Endodermal cell (in vitro differentiated cells): ENCODE measurements at regions not wholly inside any gene's neighbourhood (a gene's known extent, or its start where the extent isn't known, plus 50 kb on each side); places are given as distances from the start of the nearest gene placed in this dataset.

Experiments used
- DNase-seq: peaks from one replicate; pipeline ENCODE4 v3.0.0-alpha.2; 2017
- H3K27ac ChIP-seq: 2 replicates; pipeline ENCODE4 v1.5.1; 2013; ENCODE audit warnings: mild to moderate bottlenecking, low read depth, low read length, moderate library complexity
- H3K27me3 ChIP-seq: 2 replicates; pipeline ENCODE4 v1.6.1; 2013; ENCODE audit warnings: mild to moderate bottlenecking, low read length, moderate library complexity; ENCODE audit not compliant: insufficient read depth, control insufficient read depth, poor library complexity, severe bottlenecking
- H3K36me3 ChIP-seq: 2 replicates; pipeline ENCODE4 v1.7.0; 2013; ENCODE audit warnings: mild to moderate bottlenecking, low read length, moderate library complexity; ENCODE audit not compliant: control insufficient read depth, insufficient read depth
- H3K4me1 ChIP-seq: one replicate; pipeline ENCODE4 v1.7.0; 2013; ENCODE audit warnings: low read length; ENCODE audit not compliant: control insufficient read depth, insufficient read depth
- H3K4me3 ChIP-seq: 2 replicates; pipeline ENCODE4 v1.5.1; 2013; ENCODE audit warnings: mild to moderate bottlenecking, low read length, moderate library complexity
- H3K9ac ChIP-seq: 2 replicates; pipeline ENCODE4 v1.6.1; 2013; ENCODE audit warnings: mild to moderate bottlenecking, low read length, moderate library complexity; ENCODE audit not compliant: poor library complexity, severe bottlenecking; ENCODE audit errors: extremely low read depth
- H3K9me3 ChIP-seq: 2 replicates; pipeline ENCODE4 v1.6.1; 2013; ENCODE audit warnings: mild to moderate bottlenecking, low read length, moderate library complexity; ENCODE audit not compliant: control insufficient read depth
- H3K27ac Mint-ChIP-seq: 2 replicates; pipeline ENCODE4 v1.8.0; 2020; ENCODE audit warnings: mixed read lengths
- H3K27me3 Mint-ChIP-seq: 2 replicates; pipeline ENCODE4 v1.8.0; 2021; ENCODE audit warnings: mild to moderate bottlenecking, mixed read lengths; ENCODE audit not compliant: insufficient read depth
- H3K36me3 Mint-ChIP-seq: 2 replicates; pipeline ENCODE4 v1.8.0; 2020; ENCODE audit warnings: low read depth, mixed read lengths
- H3K4me1 Mint-ChIP-seq: 2 replicates; pipeline ENCODE4 v1.8.0; 2020; ENCODE audit warnings: mixed read lengths
- H3K4me3 Mint-ChIP-seq: 2 replicates; pipeline ENCODE4 v1.8.0; 2020; ENCODE audit warnings: mild to moderate bottlenecking, moderate library complexity, mixed read lengths
- H3K9me3 Mint-ChIP-seq: 2 replicates; pipeline ENCODE4 v1.8.0; 2020; ENCODE audit warnings: mild to moderate bottlenecking, mixed read lengths
- CTCF ChIP-seq: fragments of 200-600 bp; sonication (generic); conservative IDR thresholded peaks from 2 replicates; pipeline ENCODE4 v1.5.0; 2021; ENCODE audit warnings: antibody characterized with exemption, mild to moderate bottlenecking
- WGBS, 2 experiments: methylation state at CpG; one replicate each; pipeline versions ENCODE4 v1.1.5 to v1.1.7; 2013; ENCODE audit warnings: missing lambda C conversion rate in 2 of 2, mixed read lengths in 1 of 2; ENCODE audit not compliant: insufficient coverage in 1 of 2, insufficient read length in 1 of 2; 5-methylcytosine and 5-hydroxymethylcytosine counted together

GRCh38 chr3:187998611-187999010 lies 155.3 kb upstream of the LPP start:
- H3K4me3 ChIP-seq: no peak overlapping the region
- no peaks in the 10 kb centered on the region for H3K27me3 ChIP-seq
- H3K27me3 Mint-ChIP-seq: peaks cover 4% of the 10 kb centered on the region
- no peak overlapping the region for H3K27ac Mint-ChIP-seq
- WGBS, 2 experiments: 90 to 100% methylated on average over 2 to 3 of the region's 3 CpGs
- H3K27ac ChIP-seq: no peak overlapping the region
- peaks cover 16% of the 10 kb centered on the region for H3K4me1 Mint-ChIP-seq
- no peak for DNase-seq
- no peaks in the 10 kb centered on the region for H3K9me3 Mint-ChIP-seq
- H3K36me3 Mint-ChIP-seq: no peaks in the 10 kb centered on the region
- peaks cover 3% of the 10 kb centered on the region for H3K4me1 ChIP-seq
- no peak overlapping the region for H3K4me3 Mint-ChIP-seq
- no peaks in the 10 kb centered on the region for H3K36me3 ChIP-seq
- TF ChIP-seq CTCF: no peak
- no peaks in the 10 kb centered on the region for H3K9me3 ChIP-seq
- H3K9ac ChIP-seq: no peak overlapping the region

- H3K27ac ChIP-seq: no peak overlapping the region
- Mint-ChIP-seq H3K9me3 (no peaks in the 10 kb centered on the region), H3K36me3 (no peaks in the 10 kb centered on the region), H3K4me1 (peaks cover 28% of the 10 kb centered on the region), H3K27ac (no peak overlapping the region), H3K27me3 (peaks cover 4% of the 10 kb centered on the region), H3K4me3 (no peak overlapping the region)
- peaks cover 7% of the 10 kb centered on the region for H3K4me1 ChIP-seq
- no peak overlapping the region for H3K9ac ChIP-seq
- DNase-seq: no peak
- no peaks in the 10 kb centered on the region for H3K9me3 ChIP-seq
- TF ChIP-seq CTCF: no peak
- no peaks in the 10 kb centered on the region for H3K27me3 ChIP-seq
- no peak overlapping the region for H3K4me3 ChIP-seq
- H3K36me3 ChIP-seq: no peaks in the 10 kb centered on the region
- WGBS, 2 experiments: 69% methylated on average over 4 of the region's 4 CpGs; no CpG with 5 or more reads in 1 of the 2 experiments
Observed at GRCh38 chr3:187999821-188000220, 154.1 kb upstream of the LPP start.

GRCh38 chr3:188000361-188000861 lies 153.5 kb upstream of the LPP start:
- H3K27me3 Mint-ChIP-seq: peaks cover 4% of the 10 kb centered on the region

More at GRCh38 chr3:188000361-188000861, 153.5 kb upstream of the LPP start:
- no peak for TF ChIP-seq CTCF
- H3K9me3 ChIP-seq: no peaks in the 10 kb centered on the region
- no peak overlapping the region for H3K9ac ChIP-seq
- no peak overlapping the region for H3K27ac ChIP-seq
- peaks cover 28% of the 10 kb centered on the region for H3K4me1 Mint-ChIP-seq
- H3K27ac Mint-ChIP-seq: no peak overlapping the region
- H3K36me3 Mint-ChIP-seq: no peaks in the 10 kb centered on the region
- H3K4me1 ChIP-seq: peaks cover 7% of the 10 kb centered on the region
- DNase-seq: no peak
- no peaks in the 10 kb centered on the region for H3K27me3 ChIP-seq
- WGBS, 2 experiments: 91 to 92% methylated on average over 4 to 6 of the region's 6 CpGs
- H3K36me3 ChIP-seq: no peaks in the 10 kb centered on the region
- no peaks in the 10 kb centered on the region for H3K9me3 Mint-ChIP-seq
- H3K4me3 Mint-ChIP-seq: no peak overlapping the region
- no peak overlapping the region for H3K4me3 ChIP-seq
